GM12891 (cell line): ENCODE measurements at regions not wholly inside any gene's neighbourhood (a gene's known extent, or its start where the extent isn't known, plus 50 kb on each side); places are given as distances from the start of the nearest gene placed in this dataset.

Source experiments
- POLR2A ChIP-seq: IDR thresholded peaks from 2 replicates; pipeline ENCODE4 v1.6.1; 2011; ENCODE audit warnings: low read depth, low read length, control low read depth
- POLR2AphosphoS5 ChIP-seq: IDR thresholded peaks from 2 replicates; pipeline ENCODE4 v1.6.1; 2011; ENCODE audit warnings: low read depth, low read length, control low read depth
- POU2F2 ChIP-seq: IDR thresholded peaks from 2 replicates; pipeline ENCODE4 v1.6.1; 2011; ENCODE audit warnings: low read depth, mild to moderate bottlenecking, control low read depth, low read length, moderate library complexity
- SPI1 ChIP-seq: IDR thresholded peaks from 2 replicates; pipeline ENCODE4 v1.6.1; 2011; ENCODE audit warnings: low read depth, low read length, control low read depth
- TAF1 ChIP-seq: IDR thresholded peaks from 2 replicates; pipeline ENCODE4 v1.6.1; 2011; ENCODE audit warnings: low read depth, low read length, control low read depth

DNA sequence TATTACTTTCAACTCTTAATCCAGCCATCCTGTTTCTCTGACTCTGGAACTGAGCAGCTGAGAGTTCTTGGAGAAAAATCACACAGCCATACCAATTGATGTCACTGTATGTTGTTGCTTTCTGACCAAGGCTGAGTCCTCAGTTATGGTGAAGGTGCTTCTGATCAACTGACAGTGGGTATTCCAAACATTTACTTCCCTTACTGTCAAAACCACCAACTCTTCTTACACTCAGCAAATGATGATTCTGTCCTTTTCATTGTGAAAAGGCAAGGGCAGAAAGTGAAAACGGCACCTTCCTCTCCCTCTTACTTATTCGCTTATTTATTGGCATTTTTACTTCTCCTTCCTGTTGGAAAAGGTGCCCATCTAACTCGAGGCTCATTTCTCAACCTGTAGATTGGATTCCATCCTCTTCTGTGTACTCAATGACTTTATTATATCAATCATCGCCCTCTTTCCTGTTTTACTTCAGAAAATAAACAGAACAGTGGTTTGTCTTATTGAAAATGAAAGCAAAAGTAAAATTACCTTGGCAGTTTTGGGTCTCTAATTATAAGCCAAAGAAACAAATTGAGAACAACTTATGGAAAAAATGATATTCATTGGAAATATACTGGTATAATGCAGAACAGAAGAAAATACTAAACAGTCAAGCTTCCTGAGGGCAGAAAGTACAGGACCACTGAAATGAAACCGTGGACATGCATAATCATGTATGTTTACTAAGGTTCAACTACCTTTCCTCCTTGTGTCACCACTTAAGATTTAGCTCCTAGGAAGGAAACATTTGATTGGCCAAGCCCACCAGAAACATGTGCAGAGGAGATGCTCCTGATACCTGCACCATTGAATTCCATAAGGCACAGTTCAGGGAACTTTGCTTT lies 104.5 kb upstream of the CHD1 start:
- no peak for TF ChIP-seq TAF1
- TF ChIP-seq POLR2AphosphoS5 = no peak
- no peak for TF ChIP-seq POLR2A
- TF ChIP-seq POU2F2 = no peak
- TF ChIP-seq SPI1 = no peak
